Transverse colon (tissue), 4 donors: ENCODE measurements at regions not wholly inside any gene's neighbourhood (a gene's known extent, or its start where the extent isn't known, plus 50 kb on each side); places are given as distances from the start of the nearest gene placed in this dataset.

ENCODE experiments used
- DNase-seq: peaks from one replicate; pipeline ENCODE4 v3.0.0-alpha.2; 2019
- H3K27ac ChIP-seq, 4 donors: fragments of 200-600 bp; sonication (generic); 2 replicates each; pipeline ENCODE4 v1.5.1; 2016 to 2018; ENCODE audit warnings: inconsistent platforms in 4 of 4
- H3K27me3 ChIP-seq: fragments of 200-600 bp; sonication (generic); 2 replicates; pipeline ENCODE4 v1.5.1; 2017; ENCODE audit warnings: inconsistent platforms
- H3K36me3 ChIP-seq, 4 donors: fragments of 200-600 bp; sonication (generic); 2 replicates each; pipeline ENCODE4 v1.5.1; 2017 to 2019; ENCODE audit warnings: inconsistent platforms in 4 of 4
- H3K4me1 ChIP-seq, 4 donors: fragments of 200-600 bp; sonication (generic); 2 replicates each; pipeline ENCODE4 v1.5.1; 2017 to 2020; ENCODE audit warnings: inconsistent platforms in 4 of 4
- H3K4me3 ChIP-seq, 4 donors: fragments of 200-600 bp; sonication (generic); 1 replicate in 1 of 4; 2 replicates in 3 of 4; pipeline versions ENCODE4 v1.5.1 to v1.6.1; 2017 to 2019; ENCODE audit warnings: inconsistent platforms in 4 of 4
- H3K9me3 ChIP-seq, 2 donors: fragments of 200-600 bp; sonication (generic); 2 replicates each; pipeline ENCODE4 v1.5.1; 2017 to 2019; ENCODE audit warnings: inconsistent platforms in 2 of 2
- EP300 ChIP-seq: sonication (generic); formaldehyde crosslinking; IDR thresholded peaks from one replicate; pipeline ENCODE4 v1.6.1; 2017; ENCODE audit warnings: antibody characterized with exemption, low read depth
- POLR2A ChIP-seq: fragments of 450-650 bp; IDR thresholded peaks from one replicate; pipeline ENCODE4 v1.6.1; 2016; ENCODE audit warnings: antibody characterized with exemption, mild to moderate bottlenecking, moderate library complexity
- POLR2AphosphoS5 ChIP-seq, 3 donors: sonication (generic); formaldehyde crosslinking; IDR thresholded peaks; one replicate each; pipeline ENCODE4 v1.6.1; 2016; ENCODE audit warnings: antibody characterized with exemption in 3 of 3
- WGBS, 2 donors: methylation state at CpG; one replicate each; pipeline ENCODE4 v1.1.5; 2018; ENCODE audit warnings: low coverage in 1 of 2; 5-methylcytosine and 5-hydroxymethylcytosine counted together
- in situ Hi-C, 4 donors: fragments of 200-750 bp; cut with MboI; loops; one replicate each; pipeline versions ENCODE4 v1.15.0 to v1.15.1; 2017; ENCODE audit warnings: low sequenced_read_pairs in 3 of 4, low pct_ligation_motif_present in 1 of 4, low pct_unique_long_range_greater_than_20kb in 1 of 4
- intact Hi-C: fragments of 100-400 bp; cut with DNase I; formaldehyde crosslinking; loops from one replicate; pipeline ENCODE4 v1.15.1; 2023; ENCODE audit warnings: low total_unique reads
- TF ChIP-seq, protein P1 (sequence below), 5 experiments: fragments of 200-600 bp in 3 of 5; fragments of 450-650 bp in 2 of 5; sonication (generic) in 3 of 5; IDR thresholded peaks; 1 replicate in 2 of 5; 2 replicates in 3 of 5; pipeline ENCODE4 v1.5.1; 2016 to 2017; ENCODE audit warnings: antibody characterized with exemption in 5 of 5, inconsistent platforms in 3 of 5, mild to moderate bottlenecking in 2 of 5, moderate library complexity in 1 of 5

DNA sequence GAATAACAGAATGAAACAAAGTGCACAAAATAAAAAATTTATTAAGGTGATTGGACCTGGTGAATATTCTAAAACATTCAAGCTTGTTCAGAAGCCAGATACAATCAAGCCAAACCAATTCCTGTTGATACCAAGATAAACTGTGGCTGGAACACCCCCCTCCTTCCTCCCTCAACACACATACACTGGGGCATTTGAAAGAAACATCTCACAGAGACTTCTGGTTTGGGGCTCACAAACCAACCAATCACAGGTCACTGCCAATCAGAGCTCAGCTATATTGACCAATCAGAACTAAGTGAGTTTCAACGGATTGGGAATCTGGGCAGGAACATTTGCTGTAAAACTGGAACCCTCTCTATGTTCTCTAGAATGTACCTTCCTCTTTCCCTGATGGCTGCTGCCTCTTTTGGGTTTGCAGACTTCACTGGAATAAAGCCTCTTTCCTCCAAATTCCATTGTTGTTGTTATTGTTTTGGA lies 340.6 kb upstream of the GOLIM4 start:
- Histone ChIP-seq H3K27ac (no peak overlapping the region), H3K27me3 (no peaks in the 10 kb centered on the region), H3K4me1 (no peaks in the 10 kb centered on the region), H3K4me3 (no peak overlapping the region), H3K36me3 (no peaks in the 10 kb centered on the region), H3K9me3 (no peaks in the 10 kb centered on the region)
- in situ Hi-C loops (no loop called here), intact Hi-C loops (no loop called here)
- DNase-seq: no peak
- WGBS, 2 donors: 65% methylated on average over 1 of the region's 1 CpG; no CpG with 5 or more reads in 1 of the 2 donors
- TF ChIP-seq POLR2A: no peak

DNA sequence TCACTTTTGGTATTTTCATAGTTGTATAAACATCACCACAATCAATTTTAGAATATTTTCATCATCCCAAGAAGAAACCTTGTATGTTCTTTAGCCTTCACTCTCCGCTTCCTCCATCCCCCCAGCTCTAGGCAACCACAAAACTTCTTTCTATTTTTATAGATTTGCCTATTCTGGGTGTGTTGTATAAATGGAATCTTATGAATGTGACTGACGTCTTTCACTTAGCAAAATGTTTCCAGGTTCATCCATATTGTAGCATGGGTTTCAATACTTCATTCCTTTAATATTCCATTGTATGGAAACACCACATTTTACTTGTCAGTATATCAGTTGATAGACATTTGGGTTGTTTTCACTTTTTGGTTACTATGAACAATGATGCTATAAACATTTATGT lies 335.8 kb upstream of the GOLIM4 start:
- TF ChIP-seq POLR2A: no peak
- TF ChIP-seq POLR2AphosphoS5 (IDR thresholded peaks at IDR 0.05): no peak
- no peak for TF ChIP-seq EP300
- TF ChIP-seq, protein P1, sequence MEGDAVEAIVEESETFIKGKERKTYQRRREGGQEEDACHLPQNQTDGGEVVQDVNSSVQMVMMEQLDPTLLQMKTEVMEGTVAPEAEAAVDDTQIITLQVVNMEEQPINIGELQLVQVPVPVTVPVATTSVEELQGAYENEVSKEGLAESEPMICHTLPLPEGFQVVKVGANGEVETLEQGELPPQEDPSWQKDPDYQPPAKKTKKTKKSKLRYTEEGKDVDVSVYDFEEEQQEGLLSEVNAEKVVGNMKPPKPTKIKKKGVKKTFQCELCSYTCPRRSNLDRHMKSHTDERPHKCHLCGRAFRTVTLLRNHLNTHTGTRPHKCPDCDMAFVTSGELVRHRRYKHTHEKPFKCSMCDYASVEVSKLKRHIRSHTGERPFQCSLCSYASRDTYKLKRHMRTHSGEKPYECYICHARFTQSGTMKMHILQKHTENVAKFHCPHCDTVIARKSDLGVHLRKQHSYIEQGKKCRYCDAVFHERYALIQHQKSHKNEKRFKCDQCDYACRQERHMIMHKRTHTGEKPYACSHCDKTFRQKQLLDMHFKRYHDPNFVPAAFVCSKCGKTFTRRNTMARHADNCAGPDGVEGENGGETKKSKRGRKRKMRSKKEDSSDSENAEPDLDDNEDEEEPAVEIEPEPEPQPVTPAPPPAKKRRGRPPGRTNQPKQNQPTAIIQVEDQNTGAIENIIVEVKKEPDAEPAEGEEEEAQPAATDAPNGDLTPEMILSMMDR (IDR thresholded peaks at IDR 0.05): no peak
- Histone ChIP-seq H3K36me3 (no peaks in the 10 kb centered on the region), H3K27ac (no peak overlapping the region), H3K9me3 (no peaks in the 10 kb centered on the region), H3K4me1 (no peaks in the 10 kb centered on the region), H3K27me3 (no peaks in the 10 kb centered on the region), H3K4me3 (no peak overlapping the region)
- DNase-seq: no peak
- in situ Hi-C loops: no loop called here
- intact Hi-C loops: no loop called here
- WGBS, 2 donors: 57 to 59% methylated on average over 2 of the region's 2 CpGs

DNA sequence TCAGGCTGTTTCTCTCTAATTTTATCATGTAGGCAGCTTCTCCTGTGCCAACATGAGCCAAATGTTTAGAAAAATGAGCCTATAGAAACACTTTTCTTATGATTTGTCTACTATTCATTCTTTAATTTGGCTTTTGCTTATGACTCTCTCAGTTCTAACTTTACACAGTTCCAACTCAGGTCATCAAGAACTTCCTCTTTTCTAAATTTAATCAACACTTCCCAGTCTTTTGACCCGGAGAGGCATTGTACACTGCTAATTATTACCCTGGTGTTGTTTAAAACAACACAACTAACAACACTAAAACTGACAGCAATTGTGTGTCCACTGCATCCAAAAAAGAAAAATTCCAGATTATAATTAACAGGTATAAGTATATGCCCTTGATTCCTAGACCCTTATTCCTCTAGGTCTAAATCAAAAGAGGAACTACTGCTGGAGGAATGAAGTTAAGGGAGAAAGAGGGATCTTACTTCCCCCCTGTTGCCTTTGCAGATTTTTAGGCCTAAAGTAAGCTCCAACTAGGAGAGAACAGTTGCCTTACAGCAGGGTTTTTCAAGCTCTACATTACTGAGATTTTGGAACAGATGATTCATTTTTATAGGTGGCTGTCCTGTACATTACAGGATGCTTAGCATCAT lies 332.2 kb upstream of the GOLIM4 start:
- Histone ChIP-seq H3K4me1 (no peaks in the 10 kb centered on the region), H3K27ac (no peak overlapping the region), H3K4me3 (no peak overlapping the region), H3K36me3 (no peaks in the 10 kb centered on the region), H3K9me3 (no peaks in the 10 kb centered on the region), H3K27me3 (no peaks in the 10 kb centered on the region)
- WGBS, 2 donors: 0 to 22% methylated on average over 1 of the region's 1 CpG
- intact Hi-C loops (no loop called here), in situ Hi-C loops (no loop called here)
- DNase-seq: no peak
- TF ChIP-seq EP300 (no peak), POLR2A (no peak), POLR2AphosphoS5 (IDR thresholded peaks at IDR 0.05) (no peak)
- TF ChIP-seq, protein P1 (IDR thresholded peaks at IDR 0.05): no peak

DNA sequence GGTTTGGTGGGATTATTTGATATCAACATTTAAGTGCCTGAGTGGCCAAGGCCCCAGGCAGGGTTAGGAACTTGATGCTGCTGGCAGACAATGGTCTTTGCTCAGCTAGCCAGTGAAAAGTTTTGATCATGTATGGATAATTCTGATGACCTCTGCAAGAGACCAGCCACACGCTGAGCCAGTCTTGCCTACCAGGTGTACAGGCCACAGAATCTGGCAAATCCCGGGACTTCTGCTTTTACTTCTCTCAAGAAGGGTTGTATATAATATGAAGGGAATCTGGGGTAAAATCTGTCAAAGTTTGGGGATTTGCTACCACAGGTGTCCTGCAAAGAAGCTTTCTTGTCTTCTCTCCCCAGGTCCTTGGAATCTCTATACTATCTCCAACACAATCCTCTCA lies 331.4 kb upstream of the GOLIM4 start:
- Histone ChIP-seq H3K9me3 (no peaks in the 10 kb centered on the region), H3K27ac (no peak overlapping the region), H3K36me3 (no peaks in the 10 kb centered on the region), H3K27me3 (no peaks in the 10 kb centered on the region), H3K4me1 (no peaks in the 10 kb centered on the region), H3K4me3 (no peak overlapping the region)
- intact Hi-C loops (no loop called here), in situ Hi-C loops (no loop called here)
- TF ChIP-seq EP300 (no peak), POLR2AphosphoS5 (IDR thresholded peaks at IDR 0.05) (no peak), POLR2A (no peak)
- TF ChIP-seq, protein P1 (IDR thresholded peaks at IDR 0.05): no peak
- no peak for DNase-seq
- 74% methylated on average over 2 of the region's 2 CpGs; no CpG with 5 or more reads in 1 of the 2 donors for WGBS, 2 donors
